ENCODE measurements at regions not wholly inside any gene's neighbourhood (a gene's known extent, or its start where the extent isn't known, plus 50 kb on each side); places are given as distances from the start of the nearest gene placed in this dataset.
"Not testable (repeated sequence)": the region's sequence is repeated elsewhere in the genome, so short reads cannot be mapped to it uniquely, and the experiment has no call there.

GRCh38 chr2:2798337-2798736, 467.3 kb upstream of the MYT1L start:
- DNase-seq (ENCODE audit: low read depth): no peak

DNA sequence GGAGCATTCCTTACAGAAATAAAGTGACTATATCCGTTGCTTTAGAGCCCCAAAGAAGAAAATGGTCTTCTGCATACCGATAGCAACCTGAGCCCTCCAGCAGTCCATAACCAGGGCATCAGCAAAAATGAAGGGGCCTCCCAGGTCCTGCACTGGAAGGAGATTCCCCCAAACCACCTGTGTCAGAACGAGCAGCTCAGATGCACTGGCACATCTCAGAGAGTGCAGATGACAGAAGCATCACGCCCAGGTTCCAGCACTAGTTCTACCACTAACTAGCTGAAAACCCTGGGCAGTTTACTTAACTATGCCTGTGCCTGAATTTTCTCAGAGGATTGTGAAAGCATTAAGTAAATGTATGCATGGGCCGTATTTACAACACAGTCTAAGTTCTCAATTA, 466.7 kb upstream of the MYT1L start:
- no peak for DNase-seq (ENCODE audit: low read depth)

DNA sequence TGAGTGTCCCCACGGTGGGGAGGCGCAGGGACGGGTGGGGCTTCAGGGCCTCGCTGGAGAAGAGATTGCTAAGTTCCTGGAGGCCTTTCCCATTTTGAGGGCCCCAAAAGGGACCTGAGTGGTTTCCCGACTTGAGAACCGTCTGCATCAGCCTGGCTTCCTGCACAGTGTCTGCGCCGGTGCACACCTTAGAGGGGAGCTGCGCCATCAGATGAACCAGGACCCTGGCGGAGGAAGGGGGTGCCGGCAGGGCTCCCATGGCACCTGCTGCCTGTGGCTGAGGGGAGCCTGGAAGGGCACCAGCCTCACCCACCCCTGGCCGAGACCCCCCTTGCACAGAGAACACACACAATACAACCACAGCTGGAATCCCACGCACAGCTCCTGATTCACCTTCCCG, 465.1 kb upstream of the MYT1L start:
- no peak for DNase-seq (ENCODE audit: low read depth)

DNA sequence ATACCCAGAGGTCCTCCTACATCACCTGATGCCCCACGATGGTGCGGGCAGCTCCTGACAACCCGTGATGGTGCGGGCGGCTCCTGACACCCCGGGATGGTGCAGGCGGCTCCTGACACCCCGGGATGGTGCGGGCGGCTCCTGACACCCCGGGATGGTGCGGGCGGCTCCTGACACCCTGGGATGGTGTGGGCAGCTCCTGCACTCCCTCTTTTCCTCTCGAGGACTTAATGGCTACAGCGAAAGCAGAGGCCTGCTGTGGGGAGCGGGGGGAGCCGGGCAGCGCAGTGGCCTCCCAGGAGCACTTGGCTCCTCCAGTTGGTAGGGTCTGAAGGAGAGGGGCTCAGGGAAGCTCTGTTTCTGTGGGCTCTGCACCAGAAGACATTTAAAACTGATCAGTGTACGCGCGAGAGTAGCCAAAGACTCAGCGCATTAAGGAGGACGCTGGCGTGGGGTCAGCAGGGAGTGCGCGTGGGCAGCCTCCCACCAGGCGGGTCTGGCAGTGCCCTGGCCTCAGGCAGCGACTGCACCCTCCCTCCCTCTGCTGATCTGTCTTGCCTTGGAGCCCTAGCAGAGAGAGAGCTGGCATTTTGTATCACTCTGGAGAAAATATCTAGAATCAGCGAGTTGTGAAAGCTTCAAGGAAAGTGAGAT, 464.5 kb upstream of the MYT1L start:
- DNase-seq (ENCODE audit: low read depth): no peak

DNA sequence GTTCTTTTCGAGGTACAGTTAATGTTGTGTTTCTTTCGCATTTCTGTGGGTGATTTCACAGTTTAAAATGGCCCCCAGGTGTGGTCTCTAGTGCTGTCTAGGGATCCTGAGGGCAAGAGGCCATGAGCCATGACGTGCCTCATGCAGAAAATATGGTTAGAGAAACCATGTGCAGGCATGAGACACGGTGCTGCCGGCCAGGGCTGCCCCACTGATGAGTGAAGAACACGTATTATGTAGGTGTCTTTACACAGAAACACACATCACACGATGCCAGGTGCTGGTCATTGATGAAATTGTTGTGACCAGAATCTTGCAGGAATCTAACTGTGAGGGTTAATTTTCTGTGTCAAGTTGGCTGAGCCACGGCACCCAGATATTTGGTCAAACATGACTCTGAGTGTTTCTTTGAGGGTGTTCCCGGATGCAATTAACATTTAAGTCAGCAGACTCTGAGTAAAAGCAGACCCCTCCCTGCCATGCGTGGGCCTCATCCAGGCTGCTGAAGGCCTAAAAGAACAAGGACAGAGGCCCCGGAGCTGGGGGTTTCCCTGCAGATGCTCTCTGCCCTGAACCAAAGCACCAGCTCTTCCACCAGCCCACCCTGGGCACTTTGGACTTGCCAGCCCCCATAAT, 463.0 kb upstream of the MYT1L start:
- DNase-seq (ENCODE audit: low read depth): no peak

DNA sequence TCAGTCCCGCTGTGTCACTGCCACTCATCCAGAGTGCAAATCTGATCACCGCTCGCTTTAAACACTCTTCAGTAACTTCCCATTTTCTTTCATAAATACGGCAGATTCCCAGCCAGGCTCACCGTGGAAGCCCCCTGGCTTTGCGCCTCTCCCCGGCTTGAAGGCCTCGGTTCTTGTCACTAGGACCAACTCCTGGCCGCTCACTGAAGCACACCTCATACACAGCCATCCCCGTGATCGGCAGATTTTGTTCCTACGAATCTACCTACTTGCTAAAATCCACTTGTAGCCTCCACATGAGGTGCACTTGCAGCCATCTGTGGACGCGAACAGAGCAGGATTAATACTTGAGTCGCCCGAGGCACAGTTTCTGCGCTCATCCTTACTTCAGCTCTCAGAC, 462.4 kb upstream of the MYT1L start:
- DNase-seq (ENCODE audit: low read depth): no peak

DNA sequence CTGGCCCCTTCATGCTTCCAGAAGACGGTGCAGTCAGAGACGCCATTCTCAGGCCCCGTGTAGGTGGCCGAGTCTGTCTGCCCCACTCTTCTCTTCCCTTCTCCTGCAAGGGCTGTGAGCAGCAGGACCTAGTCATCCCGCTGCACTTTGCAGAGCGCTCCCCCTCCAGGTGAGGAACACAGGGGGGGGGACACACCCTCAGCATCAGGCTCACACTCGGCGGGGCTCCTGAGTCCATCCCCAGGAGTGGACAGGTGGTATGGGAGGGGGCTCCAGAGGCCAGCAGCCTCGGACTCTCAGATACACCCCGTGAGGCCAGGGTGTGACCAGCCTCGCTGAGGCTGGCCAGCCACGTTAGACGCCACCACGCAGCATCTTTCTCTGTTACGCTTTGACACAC, 460.5 kb upstream of the MYT1L start:
- DNase-seq (ENCODE audit: low read depth): no peak

DNA sequence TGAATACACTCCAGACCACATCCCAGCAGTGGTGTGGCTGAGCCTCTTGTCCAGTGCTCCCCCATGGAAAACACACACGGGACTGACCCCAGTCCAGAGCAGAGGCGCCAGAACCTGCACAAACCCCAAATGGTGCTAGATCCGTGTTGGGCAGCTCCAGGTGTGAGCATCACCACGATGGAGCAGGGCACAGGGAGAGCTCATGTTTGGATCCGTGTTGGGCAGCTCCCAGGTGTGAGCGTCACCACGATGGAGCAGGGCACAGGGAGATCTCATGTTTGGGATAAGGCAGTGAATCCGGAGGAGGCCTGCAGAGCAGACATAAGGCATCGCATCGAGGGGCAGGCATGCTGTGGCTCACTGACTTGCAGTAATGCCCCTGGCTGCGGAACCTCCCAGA, 460.0 kb upstream of the MYT1L start:
- no peak for DNase-seq (ENCODE audit: low read depth)

DNA sequence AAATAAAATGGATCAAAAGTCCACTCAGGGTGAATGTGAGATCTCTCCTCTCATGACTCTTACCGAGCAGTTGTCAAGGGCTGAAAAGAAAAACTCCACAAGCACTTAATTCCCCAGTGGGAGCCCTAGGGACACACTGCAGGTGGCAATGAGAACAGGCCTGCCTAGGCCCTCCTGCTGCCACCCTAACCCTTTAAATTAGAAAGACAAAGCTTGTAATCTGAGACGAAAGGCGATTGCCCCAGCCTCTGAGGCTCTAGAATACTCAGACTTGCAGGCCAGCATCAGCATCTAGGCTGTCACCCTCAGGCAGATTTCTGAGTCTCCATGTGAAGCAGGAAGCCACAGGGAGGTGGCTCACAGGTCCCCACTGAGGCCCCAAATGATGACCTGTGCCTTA, 457.0 kb upstream of the MYT1L start:
- no peak for DNase-seq (ENCODE audit: low read depth)

DNA sequence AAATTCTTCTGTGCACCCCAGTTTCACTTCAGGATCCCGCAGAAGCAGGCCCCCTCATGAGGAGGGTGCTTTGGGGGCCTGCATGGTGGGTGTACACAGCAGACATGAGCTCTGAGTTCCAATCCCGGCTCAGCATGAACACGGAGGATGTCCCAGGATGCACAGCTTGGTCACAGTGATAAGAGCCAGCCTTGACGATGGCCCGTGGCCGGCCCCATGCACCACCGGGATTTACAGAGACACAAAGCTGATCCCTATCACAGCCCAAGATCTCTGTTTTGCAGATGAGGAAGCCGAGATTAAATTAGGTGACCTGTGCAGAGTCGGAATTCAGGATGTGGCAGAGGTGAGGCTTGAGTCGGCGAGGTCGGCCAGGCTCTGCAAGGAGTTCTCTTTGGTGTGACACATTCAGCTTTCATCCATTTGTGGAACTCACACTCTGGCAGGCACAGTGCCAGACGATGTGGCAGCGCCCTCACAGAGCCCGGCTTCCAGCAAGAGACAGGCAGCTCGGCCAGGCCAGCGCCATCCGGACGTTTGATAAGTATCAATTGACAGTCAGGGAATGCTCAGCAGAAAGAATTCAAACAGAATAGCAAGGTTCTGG, 456.3 kb upstream of the MYT1L start:
- no peak for DNase-seq (ENCODE audit: low read depth)

DNA sequence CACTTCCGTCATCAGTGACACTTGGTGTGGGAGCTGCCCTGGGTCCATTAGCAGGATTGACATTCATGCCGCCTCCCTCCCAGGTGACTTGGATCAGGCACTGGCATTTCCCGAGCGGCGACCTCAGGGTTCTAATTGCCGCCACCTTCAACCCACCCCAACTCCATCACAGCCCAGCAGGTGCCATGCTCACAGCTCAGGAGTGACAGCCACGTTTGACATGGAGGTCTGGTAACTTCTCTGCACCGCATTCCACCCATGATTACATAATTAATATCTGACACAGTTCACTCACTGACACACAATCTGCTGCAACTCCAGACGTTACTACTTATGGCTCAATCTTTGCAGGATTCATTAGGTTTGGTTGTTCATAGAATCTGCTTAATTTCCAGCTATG, 450.9 kb upstream of the MYT1L start:
- DNase-seq (ENCODE audit: low read depth): no peak

DNA sequence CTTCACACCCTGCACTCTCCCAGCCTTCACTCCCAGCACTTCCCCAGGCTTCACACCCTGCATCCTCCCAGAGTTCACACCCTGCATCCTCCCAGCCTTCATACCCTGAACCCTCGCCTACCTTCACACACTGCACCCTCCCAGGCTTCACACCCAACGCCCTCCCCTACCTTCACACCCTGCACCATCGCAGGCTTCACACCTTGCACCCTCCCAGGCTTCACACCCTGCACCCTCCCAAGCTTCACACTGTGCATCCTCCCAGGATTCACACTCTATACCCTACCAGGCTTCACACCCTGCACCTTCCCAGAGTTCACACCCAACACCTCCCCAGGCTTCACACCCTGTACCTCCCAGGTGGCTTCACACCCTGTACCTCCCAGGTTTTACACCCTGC, 448.7 kb upstream of the MYT1L start:
- no peak for DNase-seq (ENCODE audit: low read depth)

GRCh38 chr2:2777876-2778275, 446.8 kb upstream of the MYT1L start:
- DNase-seq (ENCODE audit: low read depth): no peak

DNA sequence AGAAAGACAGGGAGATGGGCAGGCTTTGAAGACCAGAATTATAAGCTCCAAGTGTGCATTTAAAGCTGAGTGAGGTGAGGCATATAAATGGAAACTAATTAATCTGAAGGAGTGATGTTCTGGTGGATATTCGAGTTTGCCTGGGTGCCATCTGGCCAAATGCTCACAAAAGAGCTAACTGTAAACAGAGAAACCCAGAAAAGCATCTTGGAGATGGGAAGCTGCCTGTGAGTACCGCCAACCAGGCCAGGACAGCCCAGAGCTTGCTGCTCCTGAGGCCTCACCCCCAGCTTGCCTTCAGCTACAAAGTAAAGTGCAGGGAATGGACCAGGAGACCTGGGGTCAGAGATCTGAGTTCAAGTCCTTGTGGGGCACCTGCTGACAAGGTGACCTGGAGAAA, 446.1 kb upstream of the MYT1L start:
- DNase-seq (ENCODE audit: low read depth): no peak

DNA sequence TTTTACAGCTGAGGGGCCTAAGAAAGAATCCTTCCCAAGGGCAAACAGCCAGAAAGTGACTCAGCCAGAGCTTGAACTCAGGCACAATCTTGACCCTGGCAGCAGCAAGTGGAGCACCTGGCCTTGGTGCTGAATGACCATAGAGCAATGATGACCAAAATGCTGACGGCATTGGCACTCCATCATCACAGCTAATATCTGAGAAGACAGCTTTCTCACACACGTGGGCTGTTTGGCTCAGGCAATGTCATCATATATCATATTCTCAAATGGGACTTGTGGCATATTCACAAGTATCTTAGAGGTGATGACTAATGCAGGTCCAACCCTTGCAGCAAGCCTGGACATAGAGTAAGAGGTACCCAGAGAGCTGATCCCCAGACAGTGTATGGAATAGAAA, 443.9 kb upstream of the MYT1L start:
- no peak for DNase-seq (ENCODE audit: low read depth)

- no peak for DNase-seq (ENCODE audit: low read depth)
Measured at GRCh38 chr2:2773692-2774091, 442.6 kb upstream of the MYT1L start.

GRCh38 chr2:2773080-2773479, 442.0 kb upstream of the MYT1L start:
- not testable (repeated sequence) for DNase-seq (ENCODE audit: low read depth)

GRCh38 chr2:2771721-2772411, 440.8 kb upstream of the MYT1L start:
- no peak for DNase-seq (ENCODE audit: low read depth)

DNA sequence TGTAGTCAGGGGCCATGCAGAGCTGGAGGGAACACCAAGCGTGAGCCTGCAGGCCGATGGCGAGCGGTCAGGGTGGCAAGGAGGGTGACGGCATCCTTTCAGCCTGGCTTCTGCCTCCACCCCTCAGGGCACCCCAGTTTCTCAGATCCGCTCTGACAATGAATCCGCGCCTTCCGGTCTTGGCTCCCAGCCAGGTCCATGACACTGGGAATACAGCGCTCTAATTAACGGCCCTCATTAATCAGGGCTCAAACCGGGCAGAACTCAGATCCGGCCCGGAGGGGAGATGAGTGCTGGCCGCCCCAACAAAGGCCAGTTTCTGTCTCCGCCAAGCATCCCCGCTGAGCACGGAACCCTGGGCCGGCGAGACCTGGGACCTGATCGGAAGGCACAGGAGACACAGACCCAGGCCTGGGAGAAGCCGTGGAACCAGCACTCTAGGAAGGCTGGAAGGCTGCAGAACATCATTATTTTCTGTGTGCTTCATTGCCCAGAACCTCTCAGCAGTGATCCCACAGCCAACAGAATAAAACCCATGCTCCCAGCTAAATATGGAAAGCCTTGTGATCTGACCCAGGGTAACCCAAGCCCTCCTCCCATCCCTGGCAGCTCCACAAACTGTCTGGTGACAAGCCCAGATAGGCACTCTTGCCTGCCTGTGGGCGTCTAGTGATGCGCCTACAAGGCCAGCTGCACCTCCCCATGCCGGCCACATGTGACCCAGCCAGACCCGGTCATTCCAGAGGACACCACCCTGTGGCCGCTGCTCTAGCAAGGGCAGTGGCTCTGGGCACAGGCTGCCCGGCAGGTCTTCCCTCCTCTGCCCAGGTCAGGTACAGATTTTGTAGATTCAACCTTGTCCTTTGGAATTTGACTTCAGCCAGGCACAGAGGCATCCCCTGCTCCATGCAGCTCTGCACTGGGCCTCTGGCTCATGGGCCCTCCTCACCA, 438.7 kb upstream of the MYT1L start:
- peak; percentile 31 for DNase-seq (ENCODE audit: low read depth)

- DNase-seq (ENCODE audit: low read depth): no peak
Measured at GRCh38 chr2:2768476-2768875, 437.4 kb upstream of the MYT1L start.

GRCh38 chr2:2767837-2768236, 436.8 kb upstream of the MYT1L start:
- no peak for DNase-seq (ENCODE audit: low read depth)
